NOMO-1 treated with dmso at 0.1 percent for 144 hours (cell line): ENCODE measurements at regions not wholly inside any gene's neighbourhood (a gene's known extent, or its start where the extent isn't known, plus 50 kb on each side); places are given as distances from the start of the nearest gene placed in this dataset.
"Not testable (repeated sequence)": the region's sequence is repeated elsewhere in the genome, so short reads cannot be mapped to it uniquely, and the experiment has no call there.

ENCODE experiments used
- DNase-seq: peaks from one replicate; lab custom pipeline; 2025; ENCODE audit not compliant: unreplicated experiment; lab: John Stamatoyannopoulos, UW

- DNase-seq = no peak
Measured at GRCh38 chr3:162601101-162601670, 1104.6 kb downstream of the OTOL1 start.

- DNase-seq = no peak
Measured at GRCh38 chr3:162602619-162603018, 1106.0 kb downstream of the OTOL1 start.

GRCh38 chr3:162605651-162606204 is 1109.1 kb downstream of the OTOL1 start:
- DNase-seq = no peak

GRCh38 chr3:162610261-162610660 is 1113.7 kb downstream of the OTOL1 start:
- no peak for DNase-seq

GRCh38 chr3:162612991-162613390 is 1116.4 kb downstream of the OTOL1 start:
- DNase-seq = no peak

- DNase-seq = no peak
Measured at GRCh38 chr3:162626172-162626571, 1129.6 kb downstream of the OTOL1 start.

GRCh38 chr3:162628531-162628930 is 1131.9 kb downstream of the OTOL1 start:
- DNase-seq = no peak

GRCh38 chr3:162629372-162629771 is 1132.8 kb downstream of the OTOL1 start:
- no peak for DNase-seq

- DNase-seq = no peak
Measured at GRCh38 chr3:162632672-162633071, 1136.1 kb downstream of the OTOL1 start.

GRCh38 chr3:162640208-162640607 is 1143.6 kb downstream of the OTOL1 start:
- DNase-seq = not testable (repeated sequence)

- DNase-seq = no peak
Measured at GRCh38 chr3:162641317-162641716, 1144.7 kb downstream of the OTOL1 start.

GRCh38 chr3:162641907-162642306 is 1145.3 kb downstream of the OTOL1 start:
- DNase-seq = no peak

GRCh38 chr3:162643245-162643644 is 1146.6 kb downstream of the OTOL1 start:
- DNase-seq = no peak

GRCh38 chr3:162647321-162647720 is 1150.7 kb downstream of the OTOL1 start:
- no peak for DNase-seq

GRCh38 chr3:162658003-162658402 is 1161.4 kb downstream of the OTOL1 start:
- no peak for DNase-seq

- DNase-seq = no peak
Measured at GRCh38 chr3:162665684-162666391, 1169.2 kb downstream of the OTOL1 start.

GRCh38 chr3:162666835-162667234 is 1170.2 kb downstream of the OTOL1 start:
- no peak for DNase-seq

GRCh38 chr3:162670181-162670580 is 1173.6 kb downstream of the OTOL1 start:
- no peak for DNase-seq

- no peak for DNase-seq
Measured at GRCh38 chr3:162677475-162677874, 1180.9 kb downstream of the OTOL1 start.

GRCh38 chr3:162678941-162679340 is 1182.3 kb downstream of the OTOL1 start:
- DNase-seq = no peak

- DNase-seq = no peak
Measured at GRCh38 chr3:162684260-162684659, 1187.7 kb downstream of the OTOL1 start.

- DNase-seq = no peak
Measured at GRCh38 chr3:162699291-162699690, 1202.7 kb downstream of the OTOL1 start.

- no peak for DNase-seq
Measured at GRCh38 chr3:162701211-162701610, 1204.6 kb downstream of the OTOL1 start.
